Sigmoid colon (tissue), 4 donors: ENCODE measurements at regions not wholly inside any gene's neighbourhood (a gene's known extent, or its start where the extent isn't known, plus 50 kb on each side); places are given as distances from the start of the nearest gene placed in this dataset.

ENCODE experiments used
- CTCF ChIP-seq, 4 experiments: fragments of 450-650 bp in 3 of 4; fragments of 200-600 bp in 1 of 4; IDR thresholded peaks; one replicate each; pipeline ENCODE4 v1.5.1; 2016 to 2019; ENCODE audit warnings: antibody characterized with exemption in 4 of 4, mild to moderate bottlenecking in 3 of 4, moderate library complexity in 2 of 4
- POLR2A ChIP-seq, 2 donors: fragments of 450-650 bp; IDR thresholded peaks; one replicate each; pipeline ENCODE4 v1.6.1; 2016; ENCODE audit warnings: antibody characterized with exemption in 2 of 2, mild to moderate bottlenecking in 2 of 2, moderate library complexity in 2 of 2
- POLR2AphosphoS5 ChIP-seq, 4 donors: sonication (generic); formaldehyde crosslinking; IDR thresholded peaks; one replicate each; pipeline ENCODE4 v1.6.1; 2017; ENCODE audit warnings: antibody characterized with exemption in 4 of 4

GRCh38 chr5:27612161-27612560 lies 573.8 kb upstream of the CDH9 start:
- TF ChIP-seq CTCF (IDR thresholded peaks at IDR 0.05), result no peak
- no peak for TF ChIP-seq POLR2A (IDR thresholded peaks at IDR 0.05)
- TF ChIP-seq POLR2AphosphoS5 (IDR thresholded peaks at IDR 0.05), result no peak
